ENCODE measurements at regions not wholly inside any gene's neighbourhood (a gene's known extent, or its start where the extent isn't known, plus 50 kb on each side); places are given as distances from the start of the nearest gene placed in this dataset.

GRCh38 chr18:78579854-78580577 lies 399.6 kb upstream of the SALL3 start:
- TF ChIP-seq CTCF (IDR thresholded peaks at IDR 0.05): no peak
- TF ChIP-seq POLR2A (IDR thresholded peaks at IDR 0.05): no peak

All from vagina (tissue), 2 donors.